ENCODE measurements at regions not wholly inside any gene's neighbourhood (a gene's known extent, or its start where the extent isn't known, plus 50 kb on each side); places are given as distances from the start of the nearest gene placed in this dataset.
"Not testable (repeated sequence)": the region's sequence is repeated elsewhere in the genome, so short reads cannot be mapped to it uniquely, and the experiment has no call there.

DNA sequence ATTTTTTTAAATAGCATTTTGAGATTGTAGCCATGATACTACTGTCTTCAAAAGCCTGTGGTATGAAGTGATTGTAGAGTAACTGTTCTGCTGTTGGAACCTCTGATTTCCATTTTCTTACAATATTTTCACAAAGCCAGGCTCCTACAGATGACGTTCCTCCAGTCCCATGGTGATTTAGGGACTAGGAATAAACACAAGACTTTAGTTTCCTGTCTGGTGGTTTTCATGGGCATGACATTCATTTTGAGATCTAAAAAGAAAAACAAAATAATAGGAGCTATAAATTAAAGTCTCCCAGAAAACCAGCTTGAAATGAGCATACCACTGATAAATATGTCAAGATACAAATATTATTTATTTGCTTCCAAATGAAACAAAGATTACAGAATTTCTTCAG is 1223.5 kb upstream of the CELF4 start:
- intact Hi-C loops (cut with DNase I): no loop called here
- no peak for ATAC-seq
- no peak for DNase-seq (ENCODE audit: low spot score)

DNA sequence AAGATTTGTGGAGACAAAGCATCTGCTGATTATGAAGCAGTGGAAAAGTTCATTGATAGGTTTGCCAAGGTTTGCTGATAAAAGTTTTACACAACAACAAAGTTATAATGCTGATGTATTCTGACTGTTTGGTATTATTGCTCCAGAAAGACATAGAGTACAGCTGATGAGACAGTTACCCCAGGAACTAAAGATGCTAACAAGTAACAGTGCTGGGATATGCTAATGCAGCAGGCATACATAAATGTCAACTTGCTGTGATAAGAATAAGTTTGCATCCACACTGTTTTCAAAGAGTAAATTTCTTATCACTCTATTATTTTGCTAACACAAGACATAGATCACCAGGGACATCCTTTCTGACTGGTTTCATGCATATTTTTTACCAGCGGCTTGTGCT is 1221.3 kb upstream of the CELF4 start:
- DNase-seq (ENCODE audit: low spot score) (no peak), ATAC-seq (no peak)
- intact Hi-C loops (cut with DNase I): no loop called here

- intact Hi-C loops (cut with DNase I); DNase-seq (ENCODE audit: low spot score): not testable (repeated sequence)
These were observed 1206.0 kb upstream of the CELF4 start for GRCh38 chr18:38771620-38772019.

GRCh38 chr18:38768504-38768903 is 1202.9 kb upstream of the CELF4 start:
- intact Hi-C loops (cut with DNase I): no loop called here
- no peak for ATAC-seq
- no peak for DNase-seq (ENCODE audit: low spot score)

More at GRCh38 chr18:38771620-38772019, 1206.0 kb upstream of the CELF4 start:
- not testable (repeated sequence) for ATAC-seq

- DNase-seq (ENCODE audit: low spot score) (no peak), ATAC-seq (no peak)
- intact Hi-C loops (cut with DNase I): no loop called here
These were observed 1193.9 kb upstream of the CELF4 start for GRCh38 chr18:38759457-38759856.

DNA sequence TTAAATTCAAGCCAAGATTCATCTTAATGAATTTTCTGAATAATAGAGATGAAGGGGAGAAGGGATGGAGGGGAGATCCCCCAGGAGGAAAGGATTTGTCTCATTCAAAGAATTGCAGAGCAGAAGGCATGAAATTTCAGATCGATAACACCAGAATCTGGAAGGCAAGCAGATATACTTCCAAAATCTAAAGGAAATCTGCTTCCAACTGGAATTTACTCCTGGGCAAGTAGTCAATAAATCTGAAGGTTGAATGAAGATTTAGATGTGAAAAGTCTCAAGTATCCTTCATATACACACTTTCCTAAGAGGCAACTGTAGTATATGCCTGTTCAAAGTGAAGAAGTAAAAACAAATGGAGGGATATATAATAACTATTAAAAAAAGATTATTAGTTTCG is 1190.8 kb upstream of the CELF4 start:
- intact Hi-C loops (cut with DNase I): no loop called here
- no peak for DNase-seq (ENCODE audit: low spot score)
- no peak for ATAC-seq

DNA sequence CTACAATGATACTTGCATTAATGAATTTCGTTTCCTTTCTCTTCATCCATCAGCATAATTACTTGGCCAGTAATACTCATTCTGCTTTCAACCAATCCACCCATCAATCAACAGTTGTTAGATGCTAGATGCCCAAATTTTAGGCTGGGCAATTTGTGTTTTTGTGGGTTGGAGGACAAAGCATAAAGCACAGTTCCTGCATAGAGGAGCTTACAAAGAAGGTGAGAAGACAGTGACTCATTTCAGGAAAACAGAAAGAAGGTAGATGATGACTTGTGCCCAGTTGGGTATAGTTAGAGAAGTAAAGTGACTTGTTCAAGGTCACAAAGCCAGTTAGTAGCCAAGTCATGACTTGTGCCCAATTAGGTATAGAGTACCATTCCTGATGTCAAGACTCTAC is 1186.8 kb upstream of the CELF4 start:
- no peak for ATAC-seq
- no peak for DNase-seq (ENCODE audit: low spot score)
- intact Hi-C loops (cut with DNase I): no loop called here

DNA sequence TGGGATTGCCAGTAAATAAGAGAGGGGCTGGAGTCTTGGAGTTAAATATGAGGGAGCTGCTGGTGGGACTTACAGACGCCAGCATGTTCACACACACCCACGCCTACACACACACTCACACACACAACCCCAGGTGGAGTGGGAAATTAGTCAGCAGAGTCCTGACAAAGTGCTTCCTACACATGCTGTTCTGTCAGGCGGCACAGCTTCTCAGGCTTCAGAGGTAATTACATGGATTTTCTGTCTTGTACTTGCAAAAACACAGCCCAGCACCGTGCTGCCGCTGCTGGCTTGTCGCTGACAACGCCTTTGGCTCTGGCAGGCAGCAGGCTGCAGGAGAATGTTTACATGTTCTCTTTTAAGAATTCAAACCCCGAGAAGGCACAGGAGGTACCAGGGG is 1186.3 kb upstream of the CELF4 start:
- no peak for DNase-seq (ENCODE audit: low spot score)
- no peak for ATAC-seq
- intact Hi-C loops (cut with DNase I): no loop called here

- DNase-seq (ENCODE audit: low spot score): no peak
- ATAC-seq: no peak
- intact Hi-C loops (cut with DNase I): no loop called here
These were observed 1185.6 kb upstream of the CELF4 start for GRCh38 chr18:38751211-38751610.

- ATAC-seq (no peak), DNase-seq (ENCODE audit: low spot score) (no peak)
- intact Hi-C loops (cut with DNase I): no loop called here
These were observed 1185.2 kb upstream of the CELF4 start for GRCh38 chr18:38750751-38751150.

DNA sequence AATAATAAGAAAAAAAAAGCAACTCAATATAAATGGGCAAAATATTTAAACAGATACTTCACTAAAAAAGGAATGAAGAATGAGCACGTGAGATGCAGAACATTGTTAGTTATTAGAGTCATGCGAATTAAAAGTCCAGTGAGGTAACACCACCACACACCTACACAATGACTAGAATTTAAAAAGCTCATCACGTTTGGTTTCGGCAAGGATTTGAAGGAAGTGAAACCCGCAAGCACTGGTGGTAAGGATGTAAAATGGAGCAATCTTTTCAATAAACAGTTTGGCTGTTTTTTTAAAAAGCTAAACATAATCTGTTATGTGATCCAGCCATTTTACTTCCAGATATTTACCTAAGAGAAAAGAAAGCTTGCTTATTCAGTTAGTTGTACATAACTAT is 1181.6 kb upstream of the CELF4 start:
- DNase-seq (ENCODE audit: low spot score): no peak
- ATAC-seq: no peak

GRCh38 chr18:38720181-38720580 is 1154.6 kb upstream of the CELF4 start:
- DNase-seq (ENCODE audit: low spot score); ATAC-seq; intact Hi-C loops (cut with DNase I): not testable (repeated sequence)

More for the DNA sequence above, 1181.6 kb upstream of the CELF4 start:
- intact Hi-C loops (cut with DNase I): no loop called here

- intact Hi-C loops (cut with DNase I): no loop called here
- ATAC-seq (no peak), DNase-seq (ENCODE audit: low spot score) (no peak)
These were observed 1152.8 kb upstream of the CELF4 start for GRCh38 chr18:38718365-38718901.

DNA sequence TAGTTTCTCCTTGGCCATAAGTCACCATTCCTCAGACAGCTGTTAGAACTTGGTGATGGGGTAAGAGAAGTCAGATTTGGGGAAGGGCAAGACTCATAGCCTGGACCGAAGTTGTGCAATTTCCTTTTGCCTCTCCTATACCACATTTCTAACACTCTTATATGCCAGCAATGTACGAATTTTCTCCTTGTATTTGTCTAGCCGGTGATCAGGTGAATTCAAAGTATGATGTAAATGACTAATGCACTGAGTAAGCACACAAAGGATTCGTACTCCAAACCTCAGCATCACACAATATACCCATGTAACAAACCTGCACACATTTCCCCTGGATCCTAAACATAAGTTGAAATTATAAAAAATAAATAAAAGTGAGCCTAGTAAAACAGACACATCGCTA is 1143.5 kb upstream of the CELF4 start:
- ATAC-seq: no peak

DNA sequence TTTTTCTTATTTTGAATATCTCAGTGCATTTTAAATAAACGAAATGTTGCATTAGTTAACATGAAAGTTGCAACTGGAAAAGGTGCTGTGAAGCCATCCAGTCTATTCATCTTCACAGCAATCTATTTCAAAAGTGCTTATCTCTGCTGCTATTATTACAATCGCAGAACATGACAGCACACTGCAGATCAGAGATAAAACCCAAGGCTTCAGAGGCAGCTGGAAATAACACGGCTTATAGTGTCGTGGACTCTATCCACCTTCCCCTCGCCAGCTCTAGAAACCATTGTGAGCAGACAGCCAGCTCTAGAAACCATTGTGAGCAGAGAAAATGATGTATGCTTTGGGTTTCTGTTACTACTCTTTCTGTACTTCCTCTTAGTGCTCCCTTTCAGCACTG is 1140.8 kb upstream of the CELF4 start:
- ATAC-seq: no peak
- intact Hi-C loops (cut with DNase I): no loop called here
- no peak for DNase-seq (ENCODE audit: low spot score)

More for the DNA sequence above, 1143.5 kb upstream of the CELF4 start:
- no peak for DNase-seq (ENCODE audit: low spot score)
- intact Hi-C loops (cut with DNase I): no loop called here

DNA sequence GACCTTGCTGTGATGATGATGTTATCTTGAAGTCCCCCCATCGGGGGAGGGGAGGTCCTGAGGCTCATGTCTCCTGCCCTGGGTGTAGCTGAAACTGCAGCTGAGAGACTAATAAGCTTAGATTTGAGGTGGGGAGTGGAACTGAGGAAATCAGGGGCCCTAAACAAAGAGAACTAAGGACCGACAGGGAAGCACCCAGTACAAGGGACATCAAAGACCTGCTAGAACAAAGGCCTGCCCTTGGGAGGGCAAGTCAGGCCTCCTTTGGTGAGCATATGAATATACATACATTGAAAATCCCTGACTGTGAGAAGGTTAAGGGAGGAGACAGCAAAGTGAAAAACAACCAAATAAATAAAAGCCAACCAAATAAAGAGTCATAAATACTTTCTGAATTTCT is 1132.5 kb upstream of the CELF4 start:
- DNase-seq (ENCODE audit: low spot score) (no peak), ATAC-seq (no peak)
- intact Hi-C loops (cut with DNase I): no loop called here

DNA sequence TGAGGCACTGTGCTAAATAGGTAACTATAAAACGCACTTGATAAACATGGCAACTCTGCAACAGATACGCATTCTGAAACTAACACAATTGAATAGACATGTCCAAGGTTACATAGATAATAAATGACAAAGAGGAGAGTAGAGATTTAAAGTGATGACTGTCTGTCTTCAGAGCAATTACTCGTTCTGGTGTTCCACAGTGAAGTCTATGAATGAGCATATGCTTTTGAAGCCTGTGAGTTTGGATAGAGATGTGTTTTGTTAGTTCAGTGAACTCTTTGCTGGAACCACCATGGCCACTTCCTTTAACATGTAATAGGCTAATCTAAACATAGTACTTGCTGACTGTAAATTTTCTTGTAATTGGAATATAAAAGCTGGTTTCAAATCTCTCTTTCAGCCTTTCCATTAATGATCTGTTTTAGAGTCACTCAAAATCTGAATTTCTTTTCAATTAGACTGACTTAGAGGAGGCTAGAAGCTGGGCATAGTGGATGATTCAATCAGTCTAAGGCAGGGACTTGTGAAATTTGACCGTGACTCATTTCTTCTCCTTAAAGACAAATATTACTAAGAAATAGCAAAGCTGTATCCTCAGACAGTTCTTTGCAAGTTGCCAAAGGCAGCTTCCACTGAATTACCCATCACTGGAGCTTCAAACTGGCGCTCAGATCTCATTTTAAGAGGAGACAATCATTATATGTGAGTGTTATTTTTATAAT is 1130.1 kb upstream of the CELF4 start:
- DNase-seq (ENCODE audit: low spot score) (no peak), ATAC-seq (no peak)
- intact Hi-C loops (cut with DNase I): no loop called here

DNA sequence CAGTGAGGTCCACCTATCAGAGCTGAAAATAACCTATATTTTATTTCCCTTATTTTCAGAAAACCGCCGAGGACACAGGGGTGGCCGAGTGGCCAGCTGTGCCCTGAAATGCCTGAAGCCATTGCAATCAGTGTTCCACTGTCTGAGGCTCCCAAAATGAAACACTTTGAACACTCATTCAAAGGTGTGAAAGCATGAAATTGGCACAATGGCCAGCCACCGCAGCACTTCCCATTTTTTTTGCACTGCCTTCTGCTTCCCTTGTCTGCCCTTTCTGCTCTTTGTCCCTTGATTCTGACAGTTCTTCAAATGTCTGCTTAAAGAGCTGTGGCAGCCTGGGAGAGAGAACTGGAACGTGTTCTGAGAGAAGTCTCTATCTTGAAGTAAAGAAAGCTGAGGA is 1127.5 kb upstream of the CELF4 start:
- no peak for ATAC-seq
- intact Hi-C loops (cut with DNase I): no loop called here
- DNase-seq (ENCODE audit: low spot score): no peak

GRCh38 chr18:38690626-38691025 is 1125.0 kb upstream of the CELF4 start:
- ATAC-seq (no peak), DNase-seq (ENCODE audit: low spot score) (no peak)
- intact Hi-C loops (cut with DNase I): no loop called here

GRCh38 chr18:38688416-38688815 is 1122.8 kb upstream of the CELF4 start:
- ATAC-seq (no peak), DNase-seq (ENCODE audit: low spot score) (no peak)
- intact Hi-C loops (cut with DNase I): no loop called here

- no peak for ATAC-seq
- no peak for DNase-seq (ENCODE audit: low spot score)
- intact Hi-C loops (cut with DNase I): loop anchor here (10.0 kb wide), 1 partner anchor 56 kb away; no protein-coding TSS in a partner anchor
These were observed 1104.9 kb upstream of the CELF4 start for GRCh38 chr18:38670486-38670885.
